ENCODE measurements at regions not wholly inside any gene's neighbourhood (a gene's known extent, or its start where the extent isn't known, plus 50 kb on each side); places are given as distances from the start of the nearest gene placed in this dataset.

DNA sequence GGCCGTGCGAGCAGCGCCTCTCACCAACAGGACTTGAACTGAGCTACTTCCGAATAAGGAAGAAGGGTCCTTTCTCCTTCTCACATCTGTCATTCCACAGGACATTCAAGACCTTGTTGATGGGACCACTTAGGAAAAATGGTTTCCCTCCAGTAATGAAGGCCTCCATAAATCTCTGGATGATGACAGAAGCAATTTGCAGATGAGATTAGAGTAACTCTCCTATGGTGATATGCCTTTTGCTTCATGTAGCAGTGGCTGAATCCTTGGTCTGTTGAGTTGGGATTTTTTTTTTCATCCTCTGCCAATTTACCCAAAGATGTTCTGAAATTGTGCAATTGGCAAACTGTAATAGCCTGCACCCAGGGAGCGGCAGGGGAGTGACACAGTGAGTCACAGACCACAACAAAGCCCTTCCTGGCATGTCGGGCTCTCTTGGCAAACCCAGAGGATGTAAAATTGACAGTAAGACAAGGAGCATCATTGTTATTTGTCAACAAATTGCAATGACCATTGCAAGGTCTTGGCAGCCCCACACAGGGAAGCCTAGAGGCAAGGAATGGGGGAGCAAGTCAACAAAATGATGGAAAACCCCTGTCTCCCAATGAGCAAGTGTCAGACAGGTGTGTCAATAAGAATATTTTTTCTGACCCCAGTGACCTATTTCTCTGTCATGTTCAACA lies 275.9 kb downstream of the ACTL7B start:
- Histone ChIP-seq H3K4me2 (no peak overlapping the region), H3K27ac (ENCODE audit: low read depth) (no peak overlapping the region), H3K4me1 (ENCODE audit: insufficient read depth) (no peaks in the 10 kb centered on the region), H3K4me3 (no peak overlapping the region), H3K79me2 (replicated peaks; ENCODE audit: insufficient read depth) (no peaks in the 10 kb centered on the region), H4K20me1 (replicated peaks; ENCODE audit: insufficient read depth) (no peaks in the 10 kb centered on the region), H3K27me3 (ENCODE audit: insufficient read depth) (no peaks in the 10 kb centered on the region), H3F3A (replicated peaks; ENCODE audit: low read depth) (no peaks in the 10 kb centered on the region), H3K36me3 (ENCODE audit: insufficient read depth) (no peaks in the 10 kb centered on the region), H2AFZ (no peak overlapping the region), H3K9me2 (ENCODE audit: insufficient read depth) (peaks cover 24% of the 10 kb centered on the region)
- Mint-ChIP-seq H3K36me3 (ENCODE audit: low read depth) (no peaks in the 10 kb centered on the region), H3K9me3 (no peaks in the 10 kb centered on the region), H3K27ac (no peak overlapping the region), H3K4me3 (no peak overlapping the region), H3K4me1 (no peaks in the 10 kb centered on the region), H3K27me3 (ENCODE audit: insufficient read depth, low read depth, poor library complexity) (peaks cover 2% of the 10 kb centered on the region)
- no peak for TF ChIP-seq CREB1 (CRISPR knock-in tag; IDR thresholded peaks at IDR 0.05; ENCODE audit: low read depth)
- no peak for TF ChIP-seq ZNF462 (CRISPR knock-in tag; IDR thresholded peaks at IDR 0.05)
- no peak for ATAC-seq
- DNase-seq (ENCODE audit: low spot score) = peak; percentile 8

- Mint-ChIP-seq H3K27ac (no peak overlapping the region), H3K9me3 (no peaks in the 10 kb centered on the region), H3K36me3 (ENCODE audit: low read depth) (no peaks in the 10 kb centered on the region), H3K4me3 (no peak overlapping the region), H3K27me3 (ENCODE audit: insufficient read depth, low read depth, poor library complexity) (peaks cover 2% of the 10 kb centered on the region), H3K4me1 (peaks cover 5% of the 10 kb centered on the region; the same call in 2 of the 3 replicates)
- Histone ChIP-seq H3K4me3 (no peak overlapping the region), H3K79me2 (replicated peaks; ENCODE audit: insufficient read depth) (no peaks in the 10 kb centered on the region), H3K4me1 (ENCODE audit: insufficient read depth) (no peaks in the 10 kb centered on the region), H2AFZ (no peak overlapping the region), H3F3A (replicated peaks; ENCODE audit: low read depth) (no peaks in the 10 kb centered on the region), H3K36me3 (ENCODE audit: insufficient read depth) (no peaks in the 10 kb centered on the region), H3K9me2 (ENCODE audit: insufficient read depth) (peaks cover 24% of the 10 kb centered on the region), H3K27ac (ENCODE audit: low read depth) (no peak overlapping the region), H3K4me2 (no peak overlapping the region), H3K27me3 (ENCODE audit: insufficient read depth) (no peaks in the 10 kb centered on the region), H4K20me1 (replicated peaks; ENCODE audit: insufficient read depth) (no peaks in the 10 kb centered on the region)
- DNase-seq (ENCODE audit: low spot score) (no peak), ATAC-seq (no peak)
- TF ChIP-seq STAT1 (IDR thresholded peaks at IDR 0.05; ENCODE audit: unreplicated experiment) (no peak), ZNF331 (CRISPR knock-in tag; IDR thresholded peaks at IDR 0.05; ENCODE audit: low read depth) (no peak), POLR2AphosphoS5 (IDR thresholded peaks at IDR 0.05; ENCODE audit: low read depth) (no peak), EZH2phosphoT487 (IDR thresholded peaks at IDR 0.05; ENCODE audit: unreplicated experiment) (no peak), NANOG (IDR thresholded peaks at IDR 0.05; ENCODE audit: borderline replicate concordance) (no peak), ETS1 (IDR thresholded peaks at IDR 0.05) (no peak), CREB1 (CRISPR knock-in tag; IDR thresholded peaks at IDR 0.05; ENCODE audit: low read depth) (no peak)
- TF ChIP-seq, protein P1, sequence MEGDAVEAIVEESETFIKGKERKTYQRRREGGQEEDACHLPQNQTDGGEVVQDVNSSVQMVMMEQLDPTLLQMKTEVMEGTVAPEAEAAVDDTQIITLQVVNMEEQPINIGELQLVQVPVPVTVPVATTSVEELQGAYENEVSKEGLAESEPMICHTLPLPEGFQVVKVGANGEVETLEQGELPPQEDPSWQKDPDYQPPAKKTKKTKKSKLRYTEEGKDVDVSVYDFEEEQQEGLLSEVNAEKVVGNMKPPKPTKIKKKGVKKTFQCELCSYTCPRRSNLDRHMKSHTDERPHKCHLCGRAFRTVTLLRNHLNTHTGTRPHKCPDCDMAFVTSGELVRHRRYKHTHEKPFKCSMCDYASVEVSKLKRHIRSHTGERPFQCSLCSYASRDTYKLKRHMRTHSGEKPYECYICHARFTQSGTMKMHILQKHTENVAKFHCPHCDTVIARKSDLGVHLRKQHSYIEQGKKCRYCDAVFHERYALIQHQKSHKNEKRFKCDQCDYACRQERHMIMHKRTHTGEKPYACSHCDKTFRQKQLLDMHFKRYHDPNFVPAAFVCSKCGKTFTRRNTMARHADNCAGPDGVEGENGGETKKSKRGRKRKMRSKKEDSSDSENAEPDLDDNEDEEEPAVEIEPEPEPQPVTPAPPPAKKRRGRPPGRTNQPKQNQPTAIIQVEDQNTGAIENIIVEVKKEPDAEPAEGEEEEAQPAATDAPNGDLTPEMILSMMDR (conservative IDR thresholded peaks at IDR 0.05; ENCODE audit: low read depth in 2 of 2) = no peak
Observed at GRCh38 chr9:108575276-108575675, 280.5 kb downstream of the ACTL7B start.

Data from GM23338 (cell line).